ENCODE measurements at regions not wholly inside any gene's neighbourhood (a gene's known extent, or its start where the extent isn't known, plus 50 kb on each side); places are given as distances from the start of the nearest gene placed in this dataset.

- TF ChIP-seq, protein P1, sequence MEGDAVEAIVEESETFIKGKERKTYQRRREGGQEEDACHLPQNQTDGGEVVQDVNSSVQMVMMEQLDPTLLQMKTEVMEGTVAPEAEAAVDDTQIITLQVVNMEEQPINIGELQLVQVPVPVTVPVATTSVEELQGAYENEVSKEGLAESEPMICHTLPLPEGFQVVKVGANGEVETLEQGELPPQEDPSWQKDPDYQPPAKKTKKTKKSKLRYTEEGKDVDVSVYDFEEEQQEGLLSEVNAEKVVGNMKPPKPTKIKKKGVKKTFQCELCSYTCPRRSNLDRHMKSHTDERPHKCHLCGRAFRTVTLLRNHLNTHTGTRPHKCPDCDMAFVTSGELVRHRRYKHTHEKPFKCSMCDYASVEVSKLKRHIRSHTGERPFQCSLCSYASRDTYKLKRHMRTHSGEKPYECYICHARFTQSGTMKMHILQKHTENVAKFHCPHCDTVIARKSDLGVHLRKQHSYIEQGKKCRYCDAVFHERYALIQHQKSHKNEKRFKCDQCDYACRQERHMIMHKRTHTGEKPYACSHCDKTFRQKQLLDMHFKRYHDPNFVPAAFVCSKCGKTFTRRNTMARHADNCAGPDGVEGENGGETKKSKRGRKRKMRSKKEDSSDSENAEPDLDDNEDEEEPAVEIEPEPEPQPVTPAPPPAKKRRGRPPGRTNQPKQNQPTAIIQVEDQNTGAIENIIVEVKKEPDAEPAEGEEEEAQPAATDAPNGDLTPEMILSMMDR (IDR thresholded peaks at IDR 0.05) = no peak
- TF ChIP-seq POLR2A (IDR thresholded peaks at IDR 0.05) = no peak
Observed at GRCh38 chr10:131658476-131659110, 242.2 kb upstream of the PPP2R2D start.

Measured in body of pancreas (tissue), 4 donors.